OCI-LY7 (cell line): ENCODE measurements at regions not wholly inside any gene's neighbourhood (a gene's known extent, or its start where the extent isn't known, plus 50 kb on each side); places are given as distances from the start of the nearest gene placed in this dataset.

Experiments used
- BruUV-seq: library from RNA; stranded (reverse); fragments of 400-500 nt; replicated peaks from 2 replicates; lab custom pipeline; 2021; lab: Mats Ljungman, UMichigan
- CTCF ChIA-PET: fragments of 300-600 bp; sonication (Branson Sonifier 250); formaldehyde crosslinking; loops from one replicate; lab custom pipeline; 2022; ENCODE audit warnings: antibody characterized with exemption; ENCODE audit not compliant: unreplicated experiment; lab: Charles Lee
- POLR2A ChIA-PET: fragments of 300-600 bp; sonication (Branson Sonifier 250); formaldehyde crosslinking; loops from one replicate; lab custom pipeline; 2022; ENCODE audit warnings: antibody characterized with exemption; lab: Charles Lee
- DNase-seq: peaks from one replicate; pipeline ENCODE4 v3.0.0-alpha.2; 2015; ENCODE audit warnings: low spot score
- H2AFZ ChIP-seq: fragments of 200-600 bp; sonication (generic), shearing (Covaris generic); 2 replicates; pipeline ENCODE4 v1.6.1; 2014; ENCODE audit warnings: mild to moderate bottlenecking, antibody characterized with exemption, low read length, moderate library complexity
- H3K27ac ChIP-seq: fragments of 200-600 bp; sonication (generic); 2 replicates; pipeline ENCODE4 v1.5.1; 2014; ENCODE audit warnings: mixed run types, low read depth, mild to moderate bottlenecking, moderate library complexity, low read length, inconsistent platforms; ENCODE audit not compliant: poor library complexity, severe bottlenecking
- H3K36me3 ChIP-seq: fragments of 200-600 bp; sonication (generic); 2 replicates; pipeline ENCODE4 v1.6.1; 2014; ENCODE audit warnings: mild to moderate bottlenecking, antibody characterized with exemption, low read length, moderate library complexity, mixed read lengths; ENCODE audit not compliant: insufficient read depth
- H3K4me1 ChIP-seq: fragments of 200-600 bp; sonication (generic); 2 replicates; pipeline ENCODE4 v1.5.1; 2014; ENCODE audit warnings: mild to moderate bottlenecking, low read length; ENCODE audit not compliant: insufficient read depth, poor library complexity, severe bottlenecking
- H3K4me2 ChIP-seq: fragments of 200-600 bp; sonication (generic); 2 replicates; pipeline ENCODE4 v1.6.1; 2014; ENCODE audit warnings: mild to moderate bottlenecking, low read length
- H3K4me3 ChIP-seq: fragments of 200-600 bp; sonication (generic); 2 replicates; pipeline ENCODE4 v1.5.1; 2014; ENCODE audit warnings: mild to moderate bottlenecking, low read depth, low read length; ENCODE audit not compliant: poor library complexity, severe bottlenecking
- H3K79me2 ChIP-seq: fragments of 200-600 bp; sonication (generic); 2 replicates; pipeline ENCODE4 v1.6.1; 2016; ENCODE audit warnings: low read depth, mild to moderate bottlenecking, low read length, moderate library complexity, mixed read lengths; ENCODE audit not compliant: insufficient read depth
- H3K9me2 ChIP-seq: fragments of 200-600 bp; sonication (generic); 2 replicates; pipeline ENCODE4 v1.6.1; 2016; ENCODE audit warnings: mild to moderate bottlenecking, low read length, mixed read lengths; ENCODE audit not compliant: insufficient read depth
- H3K9me3 ChIP-seq: fragments of 200-600 bp; sonication (generic); 2 replicates; pipeline ENCODE4 v1.6.1; 2014; ENCODE audit warnings: mild to moderate bottlenecking, mixed run types, low read length, mixed read lengths
- H4K20me1 ChIP-seq: fragments of 200-600 bp; sonication (generic); 2 replicates; pipeline ENCODE4 v1.6.1; 2014; ENCODE audit warnings: mild to moderate bottlenecking, antibody characterized with exemption, low read length, moderate library complexity, mixed read lengths; ENCODE audit not compliant: insufficient read depth
- EZH2phosphoT487 ChIP-seq: fragments of 200-600 bp; sonication (generic); IDR thresholded peaks from 2 replicates; pipeline ENCODE4 v1.6.1; 2018; ENCODE audit warnings: low read depth, borderline replicate concordance, mild to moderate bottlenecking, mixed run types, antibody characterized with exemption, low read length, moderate library complexity, mixed read lengths
- intact Hi-C: fragments of 100-400 bp; cut with micrococcal nuclease; formaldehyde crosslinking; loops from one replicate; pipeline ENCODE4 v1.10.0; 2022; ENCODE audit not compliant: unreplicated experiment
- TF ChIP-seq, protein P1 (sequence below): fragments of 200-600 bp; sonication (generic); conservative IDR thresholded peaks from 2 replicates; pipeline ENCODE4 v1.5.1; 2014; ENCODE audit warnings: mild to moderate bottlenecking, antibody characterized with exemption, low read length, moderate library complexity, mixed read lengths

DNA sequence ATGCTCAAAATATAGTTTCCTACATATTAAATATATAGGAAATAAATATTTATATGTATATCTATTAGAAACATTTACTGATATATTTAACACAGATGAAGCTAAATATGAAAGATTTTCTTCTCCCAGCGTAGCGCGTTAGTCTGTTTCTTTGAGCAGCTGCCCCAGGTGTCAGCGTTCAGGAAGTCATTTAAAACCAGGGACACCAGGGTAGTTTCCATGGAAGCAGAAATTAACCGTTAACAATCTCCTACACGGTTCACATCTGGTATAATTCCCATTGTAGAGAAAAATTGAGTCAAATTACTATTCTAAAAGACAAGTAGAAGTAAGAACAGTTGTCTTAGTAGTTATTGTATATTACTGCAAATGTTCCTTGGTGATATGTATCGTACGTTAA, 1443.7 kb downstream of the MRPL39 start:
- Histone ChIP-seq H4K20me1 (no peaks in the 10 kb centered on the region), H3K4me3 (no peak overlapping the region), H3K79me2 (no peaks in the 10 kb centered on the region), H3K9me3 (peaks cover 14% of the 10 kb centered on the region; the same call in 1 of the 2 replicates), H3K36me3 (no peaks in the 10 kb centered on the region), H2AFZ (no peak overlapping the region), H3K9me2 (no peaks in the 10 kb centered on the region), H3K4me1 (no peaks in the 10 kb centered on the region), H3K27ac (no peak overlapping the region), H3K4me2 (no peak overlapping the region)
- intact Hi-C loops: no loop called here
- no peak for DNase-seq
- no TSS peak for BruUV-seq
- TF ChIP-seq EZH2phosphoT487: no peak
- TF ChIP-seq, protein P1, sequence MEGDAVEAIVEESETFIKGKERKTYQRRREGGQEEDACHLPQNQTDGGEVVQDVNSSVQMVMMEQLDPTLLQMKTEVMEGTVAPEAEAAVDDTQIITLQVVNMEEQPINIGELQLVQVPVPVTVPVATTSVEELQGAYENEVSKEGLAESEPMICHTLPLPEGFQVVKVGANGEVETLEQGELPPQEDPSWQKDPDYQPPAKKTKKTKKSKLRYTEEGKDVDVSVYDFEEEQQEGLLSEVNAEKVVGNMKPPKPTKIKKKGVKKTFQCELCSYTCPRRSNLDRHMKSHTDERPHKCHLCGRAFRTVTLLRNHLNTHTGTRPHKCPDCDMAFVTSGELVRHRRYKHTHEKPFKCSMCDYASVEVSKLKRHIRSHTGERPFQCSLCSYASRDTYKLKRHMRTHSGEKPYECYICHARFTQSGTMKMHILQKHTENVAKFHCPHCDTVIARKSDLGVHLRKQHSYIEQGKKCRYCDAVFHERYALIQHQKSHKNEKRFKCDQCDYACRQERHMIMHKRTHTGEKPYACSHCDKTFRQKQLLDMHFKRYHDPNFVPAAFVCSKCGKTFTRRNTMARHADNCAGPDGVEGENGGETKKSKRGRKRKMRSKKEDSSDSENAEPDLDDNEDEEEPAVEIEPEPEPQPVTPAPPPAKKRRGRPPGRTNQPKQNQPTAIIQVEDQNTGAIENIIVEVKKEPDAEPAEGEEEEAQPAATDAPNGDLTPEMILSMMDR: no peak
- CTCF ChIA-PET: no interaction called here
- POLR2A ChIA-PET: no interaction called here

- no peaks in the 10 kb centered on the region for H3K4me1 ChIP-seq
- H3K36me3 ChIP-seq: no peaks in the 10 kb centered on the region
- no peak for TF ChIP-seq EZH2phosphoT487
- TF ChIP-seq, protein P1: no peak
- no peak overlapping the region for H3K4me3 ChIP-seq
- no peaks in the 10 kb centered on the region for H3K9me2 ChIP-seq
- no peaks in the 10 kb centered on the region for H4K20me1 ChIP-seq
- no peak overlapping the region for H3K4me2 ChIP-seq
- BruUV-seq: no TSS peak
- H3K79me2 ChIP-seq: no peaks in the 10 kb centered on the region
- H2AFZ ChIP-seq: no peak overlapping the region
- intact Hi-C loops: no loop called here
- no peak for DNase-seq
- CTCF ChIA-PET: no interaction called here
- H3K27ac ChIP-seq: no peak overlapping the region
- H3K9me3 ChIP-seq: peaks cover 11% of the 10 kb centered on the region; the same call in 1 of the 2 replicates
- POLR2A ChIA-PET: interaction anchor here (0.5 kb wide), 1 partner anchor 1044 kb away, joined by 3 read pairs; no protein-coding TSS in a partner anchor
Observed at GRCh38 chr21:24160528-24160927, 1446.8 kb downstream of the MRPL39 start.

DNA sequence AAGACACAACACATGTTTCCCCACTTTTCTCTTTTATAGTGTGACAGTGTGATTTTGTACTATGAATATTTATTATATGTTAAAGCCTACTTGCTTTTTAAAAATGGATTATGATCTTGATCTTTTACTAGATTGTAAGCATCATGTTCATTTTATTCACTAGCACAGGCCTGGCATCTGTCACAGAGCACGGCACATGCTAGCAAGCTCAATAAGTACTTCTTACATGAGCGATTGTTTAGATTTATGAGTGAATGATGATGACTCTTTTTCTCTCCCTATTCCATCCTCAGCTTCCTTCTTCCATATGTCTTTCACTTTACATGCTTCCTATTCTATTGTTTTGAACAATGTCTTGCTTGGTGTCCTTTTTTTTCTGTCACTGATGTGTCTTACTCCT, 1454.1 kb downstream of the MRPL39 start:
- H3K4me3 ChIP-seq: no peak overlapping the region
- no peaks in the 10 kb centered on the region for H3K9me2 ChIP-seq
- no peak for DNase-seq
- no peaks in the 10 kb centered on the region for H3K4me1 ChIP-seq
- CTCF ChIA-PET: no interaction called here
- intact Hi-C loops: no loop called here
- BruUV-seq: no TSS peak
- TF ChIP-seq, protein P1: no peak
- no peak for TF ChIP-seq EZH2phosphoT487
- no peaks in the 10 kb centered on the region for H3K79me2 ChIP-seq
- H3K4me2 ChIP-seq: no peak overlapping the region
- no peak overlapping the region for H2AFZ ChIP-seq
- H4K20me1 ChIP-seq: no peaks in the 10 kb centered on the region
- POLR2A ChIA-PET: no interaction called here
- H3K9me3 ChIP-seq: peaks cover 24% of the 10 kb centered on the region; the same call in 1 of the 2 replicates
- H3K27ac ChIP-seq: no peak overlapping the region
- no peaks in the 10 kb centered on the region for H3K36me3 ChIP-seq
